ENCODE measurements at regions not wholly inside any gene's neighbourhood (a gene's known extent, or its start where the extent isn't known, plus 50 kb on each side); places are given as distances from the start of the nearest gene placed in this dataset.

DNA sequence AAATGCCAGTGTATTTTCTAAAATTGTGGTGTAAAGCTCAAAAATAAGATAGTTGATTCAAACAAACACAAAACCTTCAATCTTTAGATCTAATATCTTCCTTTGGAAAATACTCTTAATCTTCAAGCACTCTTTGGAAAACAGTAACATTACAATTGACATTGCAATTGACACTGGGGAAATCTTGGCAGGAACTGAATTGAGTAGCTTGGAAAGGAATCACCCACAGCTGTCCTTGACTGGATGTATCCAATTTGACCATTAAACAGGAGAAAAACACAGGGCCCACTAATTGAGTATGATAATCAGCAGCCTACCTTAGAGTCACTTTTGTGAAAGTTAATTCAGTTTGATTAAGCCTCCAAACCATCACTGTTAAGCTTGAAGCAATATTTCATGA is 776.7 kb downstream of the DTWD2 start:
- no peak for TF ChIP-seq EZH2 (IDR thresholded peaks at IDR 0.05)
- TF ChIP-seq EZH2phosphoT487 (IDR thresholded peaks at IDR 0.05): no peak
- TF ChIP-seq, protein P1, sequence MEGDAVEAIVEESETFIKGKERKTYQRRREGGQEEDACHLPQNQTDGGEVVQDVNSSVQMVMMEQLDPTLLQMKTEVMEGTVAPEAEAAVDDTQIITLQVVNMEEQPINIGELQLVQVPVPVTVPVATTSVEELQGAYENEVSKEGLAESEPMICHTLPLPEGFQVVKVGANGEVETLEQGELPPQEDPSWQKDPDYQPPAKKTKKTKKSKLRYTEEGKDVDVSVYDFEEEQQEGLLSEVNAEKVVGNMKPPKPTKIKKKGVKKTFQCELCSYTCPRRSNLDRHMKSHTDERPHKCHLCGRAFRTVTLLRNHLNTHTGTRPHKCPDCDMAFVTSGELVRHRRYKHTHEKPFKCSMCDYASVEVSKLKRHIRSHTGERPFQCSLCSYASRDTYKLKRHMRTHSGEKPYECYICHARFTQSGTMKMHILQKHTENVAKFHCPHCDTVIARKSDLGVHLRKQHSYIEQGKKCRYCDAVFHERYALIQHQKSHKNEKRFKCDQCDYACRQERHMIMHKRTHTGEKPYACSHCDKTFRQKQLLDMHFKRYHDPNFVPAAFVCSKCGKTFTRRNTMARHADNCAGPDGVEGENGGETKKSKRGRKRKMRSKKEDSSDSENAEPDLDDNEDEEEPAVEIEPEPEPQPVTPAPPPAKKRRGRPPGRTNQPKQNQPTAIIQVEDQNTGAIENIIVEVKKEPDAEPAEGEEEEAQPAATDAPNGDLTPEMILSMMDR (IDR thresholded peaks at IDR 0.05): no peak
- Histone ChIP-seq H4K20me1 (ENCODE audit: low read depth) (no peaks in the 10 kb centered on the region), H3K4me1 (peaks cover 16% of the 10 kb centered on the region), H3K4me2 (no peak overlapping the region), H3K79me2 (ENCODE audit: low read depth) (no peaks in the 10 kb centered on the region), H3K27ac (no peak overlapping the region), H3K36me3 (no peaks in the 10 kb centered on the region), H3K27me3 (no peaks in the 10 kb centered on the region), H3F3A (ENCODE audit: low read depth) (peaks cover 13% of the 10 kb centered on the region), H3K4me3 (no peak overlapping the region), H3K9me3 (ENCODE audit: low read depth) (no peaks in the 10 kb centered on the region), H3K9ac (no peak overlapping the region), H2AFZ (replicated peaks) (no peak overlapping the region)
- Mint-ChIP-seq H3K4me3 (no peak overlapping the region), H3K27me3 (ENCODE audit: insufficient read depth, low read depth) (peaks cover 5% of the 10 kb centered on the region), H3K9me3 (peaks cover 29% of the 10 kb centered on the region), H3K4me1 (no peaks in the 10 kb centered on the region), H3K27ac (no peak overlapping the region), H3K36me3 (peaks cover 2% of the 10 kb centered on the region)
- no peak for DNase-seq (ENCODE audit: low spot score)

DNA sequence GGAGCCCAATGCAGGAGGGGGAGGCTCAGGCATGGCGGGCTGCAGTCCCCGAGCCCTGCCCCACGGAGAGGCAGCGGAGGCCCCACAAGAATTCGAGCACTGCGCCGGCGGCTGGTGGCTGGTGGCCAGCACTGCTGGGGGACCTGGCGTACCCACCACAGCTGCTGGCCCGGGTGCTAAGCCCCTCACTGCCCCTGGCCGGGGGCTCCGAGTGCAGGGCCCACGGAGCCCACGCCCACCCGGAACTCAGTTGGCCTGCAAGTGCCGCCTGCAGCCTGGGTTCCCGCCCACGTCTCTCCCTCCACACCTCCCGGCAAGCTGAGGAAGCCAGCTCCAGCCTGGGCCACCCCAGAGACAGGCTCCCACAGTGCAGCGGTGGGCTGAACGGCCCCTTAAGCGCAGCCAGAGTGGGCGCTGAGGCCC is 780.3 kb downstream of the DTWD2 start:
- Histone ChIP-seq H2AFZ (replicated peaks) (no peak overlapping the region), H3K9me3 (ENCODE audit: low read depth) (no peaks in the 10 kb centered on the region), H4K20me1 (ENCODE audit: low read depth) (no peaks in the 10 kb centered on the region), H3K9ac (no peak overlapping the region), H3K36me3 (no peaks in the 10 kb centered on the region), H3K4me2 (no peak overlapping the region), H3K27ac (no peak overlapping the region), H3F3A (ENCODE audit: low read depth) (no peaks in the 10 kb centered on the region), H3K79me2 (ENCODE audit: low read depth) (no peaks in the 10 kb centered on the region), H3K4me1 (no peaks in the 10 kb centered on the region), H3K4me3 (no peak overlapping the region), H3K27me3 (no peaks in the 10 kb centered on the region)
- H3K36me3 Mint-ChIP-seq: peaks cover 2% of the 10 kb centered on the region
- H3K9me3 Mint-ChIP-seq: peaks cover 30% of the 10 kb centered on the region
- H3K4me3 Mint-ChIP-seq: no peak overlapping the region
- TF ChIP-seq EZH2phosphoT487 (IDR thresholded peaks at IDR 0.05): no peak
- TF ChIP-seq, protein P1 (IDR thresholded peaks at IDR 0.05): no peak
- TF ChIP-seq EZH2 (IDR thresholded peaks at IDR 0.05): no peak
- H3K27me3 Mint-ChIP-seq (ENCODE audit: insufficient read depth, low read depth): peaks cover 5% of the 10 kb centered on the region
- no peak overlapping the region for H3K27ac Mint-ChIP-seq
- no peaks in the 10 kb centered on the region for H3K4me1 Mint-ChIP-seq
- DNase-seq (ENCODE audit: low spot score): no peak

DNA sequence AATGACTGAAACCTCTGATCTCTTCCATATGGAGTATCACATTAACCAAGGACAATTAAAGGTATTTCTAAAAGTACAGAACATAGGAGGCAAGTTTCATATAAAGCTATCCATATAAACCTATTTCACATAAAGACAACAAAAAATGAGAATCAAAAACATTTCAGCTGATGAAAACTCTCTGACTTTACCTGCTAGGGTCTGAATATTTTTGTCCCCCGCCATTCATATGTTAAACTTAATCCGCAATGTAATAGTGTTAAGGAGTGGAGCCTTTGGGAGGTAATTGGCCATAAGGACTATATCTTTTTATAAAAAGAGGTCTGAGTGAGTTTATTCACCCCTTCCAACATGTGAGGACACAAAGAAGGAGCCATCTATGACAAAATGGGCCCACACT is 788.5 kb downstream of the DTWD2 start:
- Mint-ChIP-seq H3K27ac (no peak overlapping the region), H3K4me1 (no peaks in the 10 kb centered on the region), H3K4me3 (no peak overlapping the region), H3K27me3 (ENCODE audit: insufficient read depth, low read depth) (no peaks in the 10 kb centered on the region), H3K9me3 (no peaks in the 10 kb centered on the region), H3K36me3 (no peaks in the 10 kb centered on the region)
- H3K4me1 ChIP-seq: peaks cover 10% of the 10 kb centered on the region
- no peak overlapping the region for H3K4me2 ChIP-seq
- no peaks in the 10 kb centered on the region for H3K27me3 ChIP-seq
- no peak overlapping the region for H3K4me3 ChIP-seq
- H3K27ac ChIP-seq: no peak overlapping the region
- H3K36me3 ChIP-seq: no peaks in the 10 kb centered on the region
- DNase-seq (ENCODE audit: low spot score): no peak
- no peaks in the 10 kb centered on the region for H3K79me2 ChIP-seq (ENCODE audit: low read depth)
- no peak overlapping the region for H2AFZ ChIP-seq (replicated peaks)
- TF ChIP-seq EZH2phosphoT487 (IDR thresholded peaks at IDR 0.05) (no peak), EZH2 (IDR thresholded peaks at IDR 0.05) (no peak)
- TF ChIP-seq, protein P1 (IDR thresholded peaks at IDR 0.05): no peak
- H3K9me3 ChIP-seq (ENCODE audit: low read depth): no peaks in the 10 kb centered on the region
- no peaks in the 10 kb centered on the region for H4K20me1 ChIP-seq (ENCODE audit: low read depth)
- H3F3A ChIP-seq (ENCODE audit: low read depth): no peaks in the 10 kb centered on the region
- H3K9ac ChIP-seq: no peak overlapping the region

Measured in neural progenitor cell (in vitro differentiated cells).